ENCODE measurements at regions not wholly inside any gene's neighbourhood (a gene's known extent, or its start where the extent isn't known, plus 50 kb on each side); places are given as distances from the start of the nearest gene placed in this dataset.

- no peak for TF ChIP-seq E2F1 (CRISPR knock-in tag; IDR thresholded peaks at IDR 0.05)
- no peak for TF ChIP-seq CTCF (IDR thresholded peaks at IDR 0.05)
- no peak for TF ChIP-seq RORB (CRISPR knock-in tag; IDR thresholded peaks at IDR 0.05)
- TF ChIP-seq ARID4B (CRISPR knock-in tag; IDR thresholded peaks at IDR 0.05; ENCODE audit: borderline replicate concordance): no peak
- TF ChIP-seq ESRRA (CRISPR knock-in tag; IDR thresholded peaks at IDR 0.05; ENCODE audit: borderline replicate concordance): no peak
These were observed 112.8 kb downstream of the ADCYAP1 start for GRCh38 chr18:1017227-1018058.

Data from WTC11 (cell line).